Spleen (tissue), 11 donors: ENCODE measurements at regions not wholly inside any gene's neighbourhood (a gene's known extent, or its start where the extent isn't known, plus 50 kb on each side); places are given as distances from the start of the nearest gene placed in this dataset.

Source experiments
- DNase-seq: peaks from one replicate; pipeline ENCODE4 v3.0.0-alpha.2; 2020
- H3K27ac ChIP-seq, 8 donors: fragments of 200-600 bp; sonication (generic) in 7 of 8; 1 replicate in 4 of 8; 2 replicates in 4 of 8; pipeline versions ENCODE4 v1.5.0 to v1.8.0; 2016 to 2021; ENCODE audit warnings: inconsistent platforms in 4 of 8, mild to moderate bottlenecking in 4 of 8, moderate library complexity in 1 of 8
- H3K27me3 ChIP-seq, 7 donors: fragments of 200-600 bp; sonication (generic) in 6 of 7; replicated peaks in 1 of 7; 1 replicate in 4 of 7; 2 replicates in 3 of 7; pipeline versions ENCODE4 v1.5.0 to v1.8.0; 2016 to 2021; ENCODE audit warnings: inconsistent platforms in 3 of 7, mild to moderate bottlenecking in 1 of 7
- H3K36me3 ChIP-seq, 6 donors: fragments of 200-600 bp; sonication (generic) in 5 of 6; 1 replicate in 4 of 6; 2 replicates in 2 of 6; pipeline versions ENCODE4 v1.5.0 to v1.8.0; 2016 to 2021; ENCODE audit warnings: inconsistent platforms in 2 of 6
- H3K4me1 ChIP-seq, 6 donors: fragments of 200-600 bp; sonication (generic) in 5 of 6; 1 replicate in 3 of 6; 2 replicates in 3 of 6; pipeline versions ENCODE4 v1.5.0 to v1.8.0; 2016 to 2021; ENCODE audit warnings: inconsistent platforms in 3 of 6
- H3K4me3 ChIP-seq, 8 donors: fragments of 200-600 bp; sonication (generic) in 7 of 8; 1 replicate in 4 of 8; 2 replicates in 4 of 8; pipeline versions ENCODE4 v1.5.0 to v1.8.0; 2016 to 2021; ENCODE audit warnings: inconsistent platforms in 4 of 8, mild to moderate bottlenecking in 4 of 8, moderate library complexity in 2 of 8
- H3K9me3 ChIP-seq, 8 donors: fragments of 200-600 bp; sonication (generic) in 7 of 8; 1 replicate in 4 of 8; 2 replicates in 4 of 8; pipeline versions ENCODE4 v1.5.0 to v1.8.0; 2016 to 2021; ENCODE audit warnings: inconsistent platforms in 4 of 8
- CTCF ChIP-seq, 11 experiments: fragments of 200-600 bp in 7 of 11; fragments of 450-650 bp in 4 of 11; sonication (generic) in 4 of 11; IDR thresholded peaks in 8 of 11; conservative IDR thresholded peaks in 3 of 11; 1 replicate in 7 of 11; 2 replicates in 4 of 11; pipeline versions ENCODE4 v1.4.0 to v1.8.0; 2016 to 2021; ENCODE audit warnings: antibody characterized with exemption in 11 of 11, inconsistent platforms in 4 of 11, mild to moderate bottlenecking in 1 of 11
- POLR2A ChIP-seq, 3 donors: fragments of 450-650 bp; IDR thresholded peaks; one replicate each; pipeline ENCODE4 v1.5.1; 2017; ENCODE audit warnings: antibody characterized with exemption in 3 of 3, mild to moderate bottlenecking in 1 of 3
- POLR2AphosphoS5 ChIP-seq, 3 donors: sonication (generic); formaldehyde crosslinking; IDR thresholded peaks; one replicate each; pipeline ENCODE4 v1.5.1; 2017; ENCODE audit warnings: antibody characterized with exemption in 3 of 3
- WGBS, 5 donors: extraction: QIAGEN DNeasy Blood & Tissue Kit in 3 of 5; methylation state at CpG; one replicate each; pipeline versions ENCODE4 v1.1.5 to v1.1.7; 2013 to 2018; 5-methylcytosine and 5-hydroxymethylcytosine counted together
- intact Hi-C: fragments of 100-400 bp; cut with DNase I; formaldehyde crosslinking; loops from one replicate; pipeline ENCODE4 v1.15.0; 2023; ENCODE audit warnings: low total_unique reads
- donor health status: healthy with polysubstance abuse.
- donor health status: DM: no; HTN: no; CAD: no; lungs with moderate emphysema.
- donor health status: DM: no; HTN: no; CAD: no.
- donor health status: Bipolar disorder and iron deficiency.
- donor health status: healthy.
- donor health status: DM: no; HTN: no; CAD: no.
- donor health status: DM: yes; HTN: yes; CAD: no.

GRCh38 chr4:84325625-84326024 is 173.5 kb downstream of the NKX6-1 start:
- intact Hi-C loops = no loop called here
- peaks cover 0 to 11% (median 5%) of the 10 kb centered on the region in 8 donors for H3K9me3 ChIP-seq
- 74 to 81% (median 77%) methylated on average over 2 of the region's 2 CpGs for WGBS, 5 donors
- H3K4me1 ChIP-seq = no peaks in the 10 kb centered on the region
- H3K36me3 ChIP-seq = no peaks in the 10 kb centered on the region
- no peak for TF ChIP-seq CTCF (IDR thresholded peaks at IDR 0.05 in 8 of 11, conservative IDR thresholded peaks at IDR 0.05 in 3 of 11)
- no peak for TF ChIP-seq POLR2AphosphoS5 (IDR thresholded peaks at IDR 0.05)
- TF ChIP-seq POLR2A (IDR thresholded peaks at IDR 0.05) = no peak
- DNase-seq = no peak
- H3K27me3 ChIP-seq = peaks cover 0 to 4% (median 0%) of the 10 kb centered on the region in 7 donors
- H3K4me3 ChIP-seq = no peak overlapping the region
- H3K27ac ChIP-seq = no peak overlapping the region

- no peak for TF ChIP-seq CTCF (IDR thresholded peaks at IDR 0.05 in 8 of 11, conservative IDR thresholded peaks at IDR 0.05 in 3 of 11)
- no peak for TF ChIP-seq POLR2A (IDR thresholded peaks at IDR 0.05)
- no peak for TF ChIP-seq POLR2AphosphoS5 (IDR thresholded peaks at IDR 0.05)
- DNase-seq = no peak
- Histone ChIP-seq H3K9me3 (peaks cover 0 to 5% (median 0%) of the 10 kb centered on the region in 8 donors), H3K4me1 (no peaks in the 10 kb centered on the region), H3K36me3 (no peaks in the 10 kb centered on the region), H3K4me3 (no peak overlapping the region), H3K27me3 (peaks cover 0 to 4% (median 0%) of the 10 kb centered on the region in 7 donors), H3K27ac (no peak overlapping the region)
- 34 to 50% (median 41%) methylated on average over 16 of the region's 16 CpGs for WGBS, 5 donors
- intact Hi-C loops = no loop called here
Observed at GRCh38 chr4:84324303-84325245, 174.5 kb downstream of the NKX6-1 start.

GRCh38 chr4:84319124-84319523 is 180.0 kb downstream of the NKX6-1 start:
- no peak overlapping the region for H3K27ac ChIP-seq
- H3K36me3 ChIP-seq = no peaks in the 10 kb centered on the region
- 80 to 86% (median 84%) methylated on average over 4 of the region's 4 CpGs for WGBS, 5 donors
- H3K4me1 ChIP-seq = no peaks in the 10 kb centered on the region
- intact Hi-C loops = no loop called here
- H3K4me3 ChIP-seq = no peak overlapping the region
- TF ChIP-seq POLR2AphosphoS5 (IDR thresholded peaks at IDR 0.05) = no peak
- TF ChIP-seq CTCF (IDR thresholded peaks at IDR 0.05 in 8 of 11, conservative IDR thresholded peaks at IDR 0.05 in 3 of 11) = no peak
- no peak for TF ChIP-seq POLR2A (IDR thresholded peaks at IDR 0.05)
- no peak for DNase-seq
- H3K9me3 ChIP-seq = peaks cover 0 to 5% (median 0%) of the 10 kb centered on the region in 8 donors
- H3K27me3 ChIP-seq = peaks cover 0 to 2% (median 0%) of the 10 kb centered on the region in 7 donors

GRCh38 chr4:84317513-84317912 is 181.6 kb downstream of the NKX6-1 start:
- Histone ChIP-seq H3K27ac (no peak overlapping the region), H3K4me1 (no peaks in the 10 kb centered on the region), H3K27me3 (no peaks in the 10 kb centered on the region), H3K36me3 (no peaks in the 10 kb centered on the region), H3K9me3 (peaks cover 0 to 5% (median 0%) of the 10 kb centered on the region in 8 donors), H3K4me3 (no peak overlapping the region)
- DNase-seq = no peak
- intact Hi-C loops = no loop called here
- TF ChIP-seq CTCF (IDR thresholded peaks at IDR 0.05 in 8 of 11, conservative IDR thresholded peaks at IDR 0.05 in 3 of 11) = no peak
- TF ChIP-seq POLR2A (IDR thresholded peaks at IDR 0.05) = no peak
- TF ChIP-seq POLR2AphosphoS5 (IDR thresholded peaks at IDR 0.05) = no peak
